DOHH2 (cell line): ENCODE measurements at regions not wholly inside any gene's neighbourhood (a gene's known extent, or its start where the extent isn't known, plus 50 kb on each side); places are given as distances from the start of the nearest gene placed in this dataset.

ENCODE experiments used
- H3F3A ChIP-seq: fragments of 200-600 bp; sonication (generic), shearing (Covaris generic); 2 replicates; pipeline ENCODE4 v1.6.0; 2016; ENCODE audit warnings: antibody characterized with exemption, mild to moderate bottlenecking; ENCODE audit not compliant: control insufficient read depth, insufficient read depth
- H3K27ac ChIP-seq: fragments of 200-600 bp; sonication (generic); 2 replicates; pipeline ENCODE4 v1.5.1; 2014; ENCODE audit warnings: low read depth, mild to moderate bottlenecking, low read length, moderate library complexity
- H3K27me3 ChIP-seq: fragments of 200-600 bp; sonication (generic); 2 replicates; pipeline ENCODE4 v1.6.1; 2014; ENCODE audit warnings: mild to moderate bottlenecking, low read length, mixed read lengths; ENCODE audit not compliant: control insufficient read depth
- H3K36me3 ChIP-seq: fragments of 200-600 bp; sonication (generic); 2 replicates; pipeline ENCODE4 v1.6.1; 2014; ENCODE audit warnings: mild to moderate bottlenecking, low read length, moderate library complexity, mixed read lengths; ENCODE audit not compliant: control insufficient read depth
- H3K4me1 ChIP-seq: fragments of 200-600 bp; sonication (generic); 2 replicates; pipeline ENCODE4 v1.6.1; 2014; ENCODE audit warnings: mild to moderate bottlenecking, low read length, mixed read lengths; ENCODE audit not compliant: control insufficient read depth
- H3K4me2 ChIP-seq: fragments of 200-600 bp; sonication (generic); 2 replicates; pipeline ENCODE4 v1.6.0; 2014; ENCODE audit warnings: mild to moderate bottlenecking, low read length, moderate library complexity
- H3K4me3 ChIP-seq: fragments of 200-600 bp; sonication (generic); 2 replicates; pipeline ENCODE4 v1.5.1; 2014; ENCODE audit warnings: mild to moderate bottlenecking, low read length, mixed read lengths
- H3K79me2 ChIP-seq: fragments of 200-600 bp; sonication (generic); 2 replicates; pipeline ENCODE4 v1.6.1; 2014; ENCODE audit warnings: mild to moderate bottlenecking, low read length, mixed read lengths; ENCODE audit not compliant: control insufficient read depth
- H3K9me2 ChIP-seq: fragments of 200-600 bp; sonication (generic); replicated peaks from 2 replicates; pipeline ENCODE4 v1.6.1; 2014; ENCODE audit warnings: mild to moderate bottlenecking, low read length, mixed read lengths; ENCODE audit not compliant: control insufficient read depth
- H3K9me3 ChIP-seq: fragments of 200-600 bp; sonication (generic); 2 replicates; pipeline ENCODE4 v1.6.1; 2014; ENCODE audit warnings: antibody characterized with exemption, low read length, mixed read lengths; ENCODE audit not compliant: control insufficient read depth, insufficient read depth
- H4K20me1 ChIP-seq: fragments of 200-600 bp; sonication (generic); 2 replicates; pipeline ENCODE4 v1.6.0; 2014; ENCODE audit warnings: low read depth, mild to moderate bottlenecking, antibody characterized with exemption, low read length, moderate library complexity; ENCODE audit not compliant: control insufficient read depth, insufficient read depth
- EZH2phosphoT487 ChIP-seq: fragments of 200-600 bp; sonication (generic); IDR thresholded peaks from 2 replicates; pipeline ENCODE4 v1.6.1; 2017; ENCODE audit warnings: borderline replicate concordance, mild to moderate bottlenecking, antibody characterized with exemption, low read length, moderate library complexity, mixed read lengths
- TF ChIP-seq, protein P1 (sequence below): fragments of 200-600 bp; sonication (generic); IDR thresholded peaks from one replicate; pipeline ENCODE4 v1.5.1; 2014; ENCODE audit warnings: antibody characterized with exemption, mild to moderate bottlenecking, low read depth, low read length; ENCODE audit not compliant: poor library complexity, severe bottlenecking

DNA sequence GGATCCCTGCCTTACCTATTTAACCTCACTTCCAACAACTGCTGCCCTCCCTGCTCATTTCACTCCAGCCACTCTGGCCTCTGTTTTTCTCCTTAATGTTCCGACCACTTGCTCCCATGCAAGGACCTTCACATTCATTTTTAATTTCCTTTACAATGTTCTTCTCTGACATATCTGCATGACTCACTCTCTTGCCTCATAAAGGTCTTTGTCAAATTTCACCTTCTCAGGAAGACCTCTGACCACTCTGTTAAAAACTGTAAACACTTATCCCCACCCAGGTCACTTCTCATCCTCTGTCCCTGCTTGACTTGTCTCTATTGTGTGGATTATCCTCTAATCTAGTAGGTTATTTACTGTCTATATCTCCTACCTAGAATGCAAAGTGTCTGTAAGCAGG is 751.2 kb downstream of the BRINP1 start:
- no peaks in the 10 kb centered on the region for H4K20me1 ChIP-seq
- no peaks in the 10 kb centered on the region for H3K9me3 ChIP-seq
- no peaks in the 10 kb centered on the region for H3K9me2 ChIP-seq
- no peaks in the 10 kb centered on the region for H3F3A ChIP-seq
- H3K27ac ChIP-seq = no peak overlapping the region
- no peak for TF ChIP-seq EZH2phosphoT487
- TF ChIP-seq, protein P1, sequence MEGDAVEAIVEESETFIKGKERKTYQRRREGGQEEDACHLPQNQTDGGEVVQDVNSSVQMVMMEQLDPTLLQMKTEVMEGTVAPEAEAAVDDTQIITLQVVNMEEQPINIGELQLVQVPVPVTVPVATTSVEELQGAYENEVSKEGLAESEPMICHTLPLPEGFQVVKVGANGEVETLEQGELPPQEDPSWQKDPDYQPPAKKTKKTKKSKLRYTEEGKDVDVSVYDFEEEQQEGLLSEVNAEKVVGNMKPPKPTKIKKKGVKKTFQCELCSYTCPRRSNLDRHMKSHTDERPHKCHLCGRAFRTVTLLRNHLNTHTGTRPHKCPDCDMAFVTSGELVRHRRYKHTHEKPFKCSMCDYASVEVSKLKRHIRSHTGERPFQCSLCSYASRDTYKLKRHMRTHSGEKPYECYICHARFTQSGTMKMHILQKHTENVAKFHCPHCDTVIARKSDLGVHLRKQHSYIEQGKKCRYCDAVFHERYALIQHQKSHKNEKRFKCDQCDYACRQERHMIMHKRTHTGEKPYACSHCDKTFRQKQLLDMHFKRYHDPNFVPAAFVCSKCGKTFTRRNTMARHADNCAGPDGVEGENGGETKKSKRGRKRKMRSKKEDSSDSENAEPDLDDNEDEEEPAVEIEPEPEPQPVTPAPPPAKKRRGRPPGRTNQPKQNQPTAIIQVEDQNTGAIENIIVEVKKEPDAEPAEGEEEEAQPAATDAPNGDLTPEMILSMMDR = no peak
- H3K36me3 ChIP-seq = no peaks in the 10 kb centered on the region
- H3K4me3 ChIP-seq = no peak overlapping the region
- H3K4me2 ChIP-seq = no peak overlapping the region
- H3K4me1 ChIP-seq = no peaks in the 10 kb centered on the region
- H3K79me2 ChIP-seq = no peaks in the 10 kb centered on the region
- no peaks in the 10 kb centered on the region for H3K27me3 ChIP-seq

DNA sequence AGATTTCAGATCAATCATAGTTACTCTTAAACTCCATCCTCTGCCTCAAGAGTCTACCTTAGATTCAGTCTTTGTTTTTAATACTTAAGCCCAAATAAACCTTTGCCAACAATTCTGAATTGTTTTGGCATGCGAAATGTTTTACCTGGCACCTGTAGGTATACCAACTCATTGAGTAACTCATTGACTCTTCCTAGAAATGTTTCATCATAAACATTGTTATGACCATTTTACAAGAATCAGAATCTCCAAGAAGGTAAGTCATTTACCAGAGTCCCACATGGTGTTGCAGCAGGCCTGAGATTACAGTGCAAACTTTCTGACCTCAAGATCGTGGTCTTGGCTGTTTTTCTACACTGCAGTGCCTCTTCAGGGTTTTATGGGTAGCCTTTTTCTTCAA is 750.4 kb downstream of the BRINP1 start:
- no peaks in the 10 kb centered on the region for H3F3A ChIP-seq
- H3K36me3 ChIP-seq = no peaks in the 10 kb centered on the region
- no peaks in the 10 kb centered on the region for H4K20me1 ChIP-seq
- no peaks in the 10 kb centered on the region for H3K27me3 ChIP-seq
- TF ChIP-seq, protein P1 = no peak
- TF ChIP-seq EZH2phosphoT487 = no peak
- H3K4me3 ChIP-seq = no peak overlapping the region
- no peaks in the 10 kb centered on the region for H3K79me2 ChIP-seq
- H3K27ac ChIP-seq = no peak overlapping the region
- H3K4me2 ChIP-seq = no peak overlapping the region
- no peaks in the 10 kb centered on the region for H3K9me3 ChIP-seq
- no peaks in the 10 kb centered on the region for H3K4me1 ChIP-seq
- H3K9me2 ChIP-seq = no peaks in the 10 kb centered on the region

DNA sequence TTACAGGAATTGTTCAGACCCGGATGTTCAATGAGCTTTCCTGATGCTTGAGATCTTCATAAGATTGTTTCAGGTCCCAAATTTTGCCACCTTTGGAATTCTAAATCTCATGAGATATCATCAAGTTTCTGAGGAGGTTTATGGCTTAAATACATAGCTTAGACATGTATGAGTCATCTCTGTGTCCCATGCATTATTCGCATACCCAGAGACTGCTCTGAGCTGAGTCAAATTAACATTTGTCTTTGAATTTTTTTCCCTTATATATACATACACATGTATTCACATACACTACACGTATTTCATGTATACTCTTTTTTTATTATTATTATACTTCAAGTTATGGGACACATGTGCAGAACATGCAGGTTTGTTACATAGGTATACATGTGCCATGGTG is 744.6 kb downstream of the BRINP1 start:
- no peaks in the 10 kb centered on the region for H3K27me3 ChIP-seq
- H3K9me2 ChIP-seq = no peaks in the 10 kb centered on the region
- no peaks in the 10 kb centered on the region for H4K20me1 ChIP-seq
- TF ChIP-seq, protein P1 = no peak
- no peak for TF ChIP-seq EZH2phosphoT487
- H3K79me2 ChIP-seq = no peaks in the 10 kb centered on the region
- no peak overlapping the region for H3K4me2 ChIP-seq
- no peaks in the 10 kb centered on the region for H3F3A ChIP-seq
- H3K4me3 ChIP-seq = no peak overlapping the region
- H3K9me3 ChIP-seq = no peaks in the 10 kb centered on the region
- no peak overlapping the region for H3K27ac ChIP-seq
- H3K4me1 ChIP-seq = no peaks in the 10 kb centered on the region
- no peaks in the 10 kb centered on the region for H3K36me3 ChIP-seq

DNA sequence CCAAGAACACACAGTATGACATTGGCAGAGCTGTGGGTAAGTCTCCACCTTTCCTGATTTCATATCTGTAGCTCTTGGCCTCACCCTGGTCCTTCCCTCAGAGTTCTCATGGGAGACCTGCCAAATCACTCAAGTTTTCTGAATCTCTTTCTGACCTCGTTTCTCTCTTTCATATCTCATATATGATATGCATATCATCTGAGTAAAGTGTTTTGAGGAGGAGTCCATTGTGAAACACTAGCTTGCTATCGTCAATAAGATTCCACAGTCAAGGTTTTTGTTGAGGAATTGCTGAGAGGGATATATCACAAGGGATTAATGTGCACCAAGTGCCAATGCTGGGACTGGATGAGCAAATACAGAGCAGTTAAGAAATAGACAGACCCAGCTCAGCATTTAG is 739.2 kb downstream of the BRINP1 start:
- Histone ChIP-seq H3K4me2 (no peak overlapping the region), H3K79me2 (no peaks in the 10 kb centered on the region), H3K4me3 (no peak overlapping the region), H3K9me3 (no peaks in the 10 kb centered on the region), H3K27ac (no peak overlapping the region), H3F3A (no peaks in the 10 kb centered on the region), H3K4me1 (no peaks in the 10 kb centered on the region), H3K27me3 (no peaks in the 10 kb centered on the region), H3K9me2 (no peaks in the 10 kb centered on the region), H4K20me1 (no peaks in the 10 kb centered on the region), H3K36me3 (no peaks in the 10 kb centered on the region)
- TF ChIP-seq EZH2phosphoT487 = no peak
- TF ChIP-seq, protein P1 = no peak
